Muscle of arm (tissue), 1 donor: ENCODE measurements at regions not wholly inside any gene's neighbourhood (a gene's known extent, or its start where the extent isn't known, plus 50 kb on each side); places are given as distances from the start of the nearest gene placed in this dataset.
"Not testable (repeated sequence)": the region's sequence is repeated elsewhere in the genome, so short reads cannot be mapped to it uniquely, and the experiment has no call there.

Experiments used
- DNase-seq: peaks from one replicate; pipeline ENCODE4 v3.0.0-alpha.2; 2013

DNA sequence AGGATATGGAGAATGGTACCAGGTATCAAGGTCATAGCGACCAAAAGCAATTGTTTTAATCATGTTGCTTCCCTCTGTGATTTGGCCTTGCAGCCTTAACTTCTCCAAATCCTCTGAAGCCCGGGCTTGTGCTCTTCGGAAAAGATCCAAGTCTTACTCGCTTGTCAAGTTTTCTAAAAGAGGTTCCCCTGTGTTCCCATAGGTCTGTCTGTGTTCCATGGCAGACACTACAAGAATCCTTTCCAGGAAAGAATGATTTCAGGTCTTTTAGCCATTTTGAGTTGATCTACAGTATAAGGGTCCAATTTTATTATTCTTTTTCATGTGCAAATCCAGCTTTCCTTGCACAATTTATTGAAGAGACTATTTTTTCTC is 710.6 kb upstream of the DIAPH2 start:
- DNase-seq: peak; percentile 55

DNA sequence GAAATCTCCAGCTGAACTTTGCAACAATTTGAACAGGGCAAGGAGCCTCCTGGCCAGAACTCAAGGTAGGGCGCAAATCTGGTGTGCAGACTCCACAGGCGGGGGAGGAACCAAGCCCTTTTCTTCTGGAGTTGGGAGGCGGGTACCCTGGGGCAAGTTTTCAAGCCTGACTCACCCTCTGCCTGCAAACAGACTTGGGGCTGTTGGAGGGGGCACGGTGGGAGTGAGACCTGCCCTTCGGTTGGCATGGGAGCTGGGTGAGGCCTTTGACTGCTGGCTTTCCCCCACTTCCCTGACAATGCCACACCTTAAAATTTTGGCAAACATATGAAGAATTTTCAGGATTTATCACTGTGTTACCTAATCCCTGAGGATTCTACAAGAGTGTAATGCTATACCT is 709.8 kb upstream of the DIAPH2 start:
- no peak for DNase-seq

DNA sequence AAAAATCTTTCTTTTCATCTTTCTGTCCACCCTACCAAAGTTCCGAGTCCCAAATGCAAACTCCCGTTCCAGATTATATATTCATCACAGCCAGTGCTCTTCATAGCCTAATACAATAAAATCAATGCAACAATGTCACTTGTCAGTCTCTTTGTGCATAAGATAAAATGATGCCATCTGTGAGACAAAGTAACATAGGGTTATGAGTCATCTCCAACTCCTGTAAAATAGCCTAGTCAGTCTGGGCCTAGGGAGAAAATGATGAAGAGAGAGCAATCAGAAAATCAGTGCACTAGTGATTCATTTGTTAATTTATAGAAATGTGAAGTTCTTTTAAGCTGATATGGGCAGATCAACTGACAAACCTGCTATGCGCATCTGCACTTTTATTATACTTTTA is 689.1 kb upstream of the DIAPH2 start:
- DNase-seq: no peak

DNA sequence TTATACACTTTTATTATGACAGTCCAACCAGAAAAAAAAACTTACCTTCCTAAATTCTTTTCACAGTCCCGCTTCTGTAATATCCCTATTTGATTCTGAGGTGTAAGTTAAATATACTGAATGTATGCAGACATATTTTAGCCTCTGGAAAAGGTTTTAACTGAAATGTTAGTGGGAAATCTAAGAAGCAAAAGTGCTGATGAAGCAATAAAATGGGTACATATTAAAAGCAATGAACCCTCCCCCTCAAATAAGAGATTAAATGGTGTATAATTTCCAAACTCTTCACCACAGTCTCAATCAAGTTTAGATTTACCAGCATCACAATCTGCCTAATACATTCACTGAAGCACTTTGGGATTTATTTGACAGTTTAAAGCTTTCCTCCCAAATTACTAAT is 688.3 kb upstream of the DIAPH2 start:
- no peak for DNase-seq

DNA sequence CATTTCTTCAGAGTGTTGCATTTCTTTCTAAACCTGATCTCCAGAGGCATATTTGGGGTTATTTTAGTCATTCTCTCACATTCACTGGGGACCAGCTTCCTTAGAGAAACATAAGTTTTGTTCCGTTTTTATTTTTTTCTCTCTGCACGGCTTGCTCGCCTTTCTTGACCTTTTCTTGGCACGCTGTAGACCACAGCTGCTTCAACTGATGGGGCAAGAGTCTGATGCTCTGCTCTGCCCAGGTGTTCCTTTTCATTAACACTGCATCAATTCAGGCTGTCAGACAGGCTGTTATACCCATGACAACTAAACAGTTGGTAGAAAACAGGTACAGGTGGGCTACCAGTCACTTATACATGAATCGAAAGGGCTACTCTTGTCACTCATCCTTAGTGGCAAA is 682.2 kb upstream of the DIAPH2 start:
- no peak for DNase-seq

DNA sequence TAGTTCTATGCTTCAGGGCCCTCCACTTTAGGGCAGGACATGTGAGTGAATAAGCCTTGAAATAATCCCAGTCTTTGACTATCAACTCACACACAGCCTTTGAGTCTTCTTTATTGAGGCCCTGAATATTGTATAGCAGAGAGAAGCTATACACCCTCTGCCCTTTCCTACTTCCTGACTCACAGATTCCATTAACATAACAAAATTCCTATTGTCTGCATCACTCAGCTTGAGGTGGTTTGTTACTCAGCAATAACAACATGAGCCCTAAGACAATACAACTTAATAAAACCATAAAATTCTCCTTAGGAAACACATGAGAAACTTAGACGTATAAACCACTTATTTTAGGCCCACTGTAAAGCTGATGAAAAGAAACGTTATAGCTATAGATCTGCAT is 680.3 kb upstream of the DIAPH2 start:
- no peak for DNase-seq

DNA sequence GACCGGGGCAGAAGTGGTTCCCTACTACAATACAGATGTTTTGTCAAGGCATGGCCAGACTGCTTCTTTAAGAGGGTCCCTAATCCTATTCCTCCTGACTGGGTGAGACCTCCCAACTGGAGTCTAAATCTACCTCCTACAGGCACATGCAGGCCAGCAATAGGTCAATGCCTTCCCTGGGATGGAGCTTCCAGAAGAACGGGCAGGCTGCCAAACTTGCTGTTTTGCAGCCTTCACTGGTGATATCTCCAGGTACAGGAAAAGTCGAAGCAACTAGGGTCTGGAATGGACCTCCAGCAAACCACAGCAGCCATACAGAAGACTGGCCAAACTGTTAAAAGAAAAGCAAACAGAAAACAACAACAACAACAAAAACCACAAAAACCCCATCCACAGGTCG is 678.4 kb upstream of the DIAPH2 start:
- no peak for DNase-seq

DNA sequence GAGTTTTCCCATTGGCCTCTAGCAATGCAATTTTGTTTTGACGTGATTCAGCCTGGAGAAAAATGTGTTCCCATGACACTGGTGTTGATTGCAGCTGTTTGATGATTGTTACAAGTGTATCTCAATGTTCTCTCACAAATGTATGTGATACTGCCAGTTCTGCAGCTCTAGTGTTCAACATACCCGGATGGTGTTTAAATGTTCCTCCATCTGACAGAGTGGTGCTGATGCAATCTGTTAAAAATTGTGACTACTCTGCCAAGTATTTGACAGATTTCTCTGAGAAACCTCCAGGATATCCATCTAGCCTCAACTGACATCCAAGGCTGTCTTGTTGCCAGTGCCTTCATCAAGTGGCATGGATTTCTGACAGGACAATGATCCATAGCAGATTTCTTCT is 657.2 kb upstream of the DIAPH2 start:
- peak; percentile 9 for DNase-seq

DNA sequence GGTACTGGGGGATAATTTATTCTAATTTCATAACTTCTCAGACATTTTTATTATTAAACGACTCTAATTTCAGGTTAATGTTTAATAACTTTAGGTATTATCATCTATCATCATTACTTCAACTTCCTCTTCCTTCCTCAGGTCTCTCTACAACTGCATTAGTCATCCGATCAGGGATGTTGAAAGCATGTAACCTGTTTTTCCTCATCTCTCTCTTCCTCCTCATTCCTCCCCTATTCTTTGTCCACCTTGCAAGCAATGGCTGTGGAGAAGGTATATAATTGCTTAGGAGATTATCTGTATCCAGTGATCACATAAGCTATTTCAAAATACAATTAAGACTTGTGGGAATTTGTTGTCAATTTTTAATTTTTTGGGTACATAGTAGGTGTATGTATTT is 632.6 kb upstream of the DIAPH2 start:
- DNase-seq: no peak

DNA sequence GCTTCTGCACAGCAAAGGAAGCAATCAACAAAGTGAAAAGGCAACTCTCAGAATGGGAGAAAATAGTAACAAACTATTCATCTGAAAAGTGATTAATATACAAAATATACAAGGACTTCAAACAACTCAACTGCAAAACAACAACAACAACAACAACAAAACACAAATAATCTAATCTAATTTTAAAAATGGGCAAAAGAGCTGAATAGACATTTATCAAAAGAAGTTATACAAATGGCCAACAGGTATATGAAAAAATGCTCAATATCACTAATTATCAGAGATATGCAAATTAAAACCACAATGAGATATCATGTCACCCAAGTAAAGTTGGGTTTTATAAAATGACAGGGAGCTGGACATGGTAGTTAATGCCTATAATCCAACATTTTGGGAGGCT is 602.8 kb upstream of the DIAPH2 start:
- DNase-seq: no peak

DNA sequence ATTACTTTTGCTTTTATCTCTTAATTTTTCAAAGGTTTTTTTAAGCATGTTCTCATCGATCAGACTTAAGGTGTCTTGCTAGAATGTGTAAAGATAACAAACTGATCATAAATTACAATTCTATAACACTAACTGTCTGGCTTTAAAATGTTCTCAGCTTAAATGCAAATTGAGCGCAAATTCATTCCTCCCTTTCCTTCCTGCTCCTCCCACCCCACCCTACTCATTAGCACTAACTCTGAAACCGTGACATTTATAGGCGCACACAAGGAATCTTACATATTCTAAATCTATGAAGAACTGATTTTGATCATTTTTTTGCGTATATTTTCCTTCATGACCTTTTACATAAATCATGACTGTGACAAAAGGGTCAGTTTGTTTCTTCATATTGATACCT is 590.0 kb upstream of the DIAPH2 start:
- no peak for DNase-seq

DNA sequence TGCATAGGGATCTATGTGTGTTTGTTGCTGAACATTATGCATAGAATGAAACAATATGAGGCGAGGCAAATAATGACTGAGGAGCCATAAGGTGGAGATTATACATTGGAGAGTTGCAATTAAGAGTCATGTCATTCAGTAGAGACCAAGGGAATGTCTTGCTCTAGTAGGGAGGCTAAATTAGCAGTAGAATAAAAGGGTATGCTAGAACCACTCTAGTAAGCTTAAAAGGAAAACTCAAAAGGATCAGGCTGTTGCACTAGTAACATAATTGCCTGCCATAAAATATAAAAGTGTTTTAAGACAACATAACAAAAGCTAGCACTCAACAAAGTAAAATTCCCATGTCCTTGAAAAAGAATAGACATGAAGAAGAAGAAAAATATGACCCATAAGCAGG is 586.2 kb upstream of the DIAPH2 start:
- DNase-seq: no peak

DNA sequence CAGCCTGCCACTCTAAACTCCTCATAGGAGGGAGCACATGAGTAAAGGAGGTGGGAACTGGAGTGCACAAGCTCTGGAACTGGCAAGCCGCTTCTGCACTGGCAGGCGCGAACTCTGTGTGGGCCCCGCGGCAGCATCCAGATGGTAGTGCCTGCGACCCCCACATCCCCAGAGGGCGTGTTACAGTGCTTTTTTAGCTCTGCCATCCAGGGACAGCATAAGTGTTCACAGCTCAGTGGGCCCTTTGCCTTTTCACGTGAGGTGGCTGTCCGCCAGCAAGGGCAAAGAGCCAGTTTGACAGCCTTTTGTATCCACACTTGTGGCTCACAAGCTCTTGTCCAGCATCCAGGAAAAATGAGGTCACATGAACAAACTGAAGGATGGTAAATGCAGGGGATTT is 581.6 kb upstream of the DIAPH2 start:
- no peak for DNase-seq

DNA sequence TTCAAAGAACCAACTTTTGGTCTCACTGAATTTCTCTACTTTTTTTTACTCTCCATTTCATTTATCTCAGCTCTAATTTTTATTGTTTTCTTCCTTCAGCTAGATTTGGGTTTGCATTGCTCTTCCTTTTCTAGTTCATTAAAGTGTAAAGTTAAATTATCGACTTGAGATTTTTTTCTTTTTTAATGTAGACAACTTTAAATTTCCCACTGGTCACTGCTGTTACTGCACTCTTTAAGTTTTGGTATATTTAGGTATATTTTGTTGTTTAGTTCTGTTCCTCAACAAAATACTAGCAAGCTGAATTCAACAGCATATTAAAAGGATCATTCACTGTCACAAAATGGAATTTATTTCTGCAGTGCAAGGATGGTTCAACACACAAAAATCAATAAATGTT is 572.0 kb upstream of the DIAPH2 start:
- DNase-seq: no peak

DNA sequence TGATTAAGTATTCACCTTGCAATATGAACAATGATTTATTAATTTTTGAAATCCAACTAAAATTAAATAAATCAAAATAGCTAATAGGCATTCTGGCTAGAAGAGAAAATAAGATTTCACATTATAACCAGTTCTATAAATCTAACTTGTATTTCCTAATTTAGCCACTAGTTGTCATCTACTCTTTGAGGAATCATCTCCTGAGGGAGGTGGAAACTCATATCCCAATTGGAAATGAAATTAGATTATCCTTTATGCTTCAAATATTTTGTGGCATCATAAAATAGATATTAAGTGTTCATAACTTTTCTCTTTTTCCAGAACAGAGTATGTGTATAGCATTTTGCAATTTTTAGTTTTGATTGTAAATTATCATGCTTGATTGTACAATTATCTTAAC is 558.5 kb upstream of the DIAPH2 start:
- no peak for DNase-seq

DNA sequence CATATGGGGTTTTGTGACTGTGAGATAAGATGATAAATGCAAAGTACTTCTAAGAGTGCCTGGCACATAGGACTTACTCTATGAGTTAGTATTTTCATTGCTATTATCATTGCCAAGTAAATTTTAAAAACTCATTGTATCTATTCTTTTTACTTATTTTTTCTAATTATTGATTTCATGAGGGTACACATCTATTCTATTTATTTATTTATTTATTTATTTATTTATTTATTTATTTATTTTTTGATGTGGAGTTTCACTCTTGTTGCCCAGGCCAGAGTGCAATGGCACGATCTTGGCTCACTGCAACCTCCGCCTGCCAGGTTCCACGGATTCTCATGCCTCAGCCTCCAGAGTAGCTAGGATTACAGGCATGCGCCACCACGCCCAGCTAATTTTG is 556.6 kb upstream of the DIAPH2 start:
- DNase-seq: not testable (repeated sequence)

DNA sequence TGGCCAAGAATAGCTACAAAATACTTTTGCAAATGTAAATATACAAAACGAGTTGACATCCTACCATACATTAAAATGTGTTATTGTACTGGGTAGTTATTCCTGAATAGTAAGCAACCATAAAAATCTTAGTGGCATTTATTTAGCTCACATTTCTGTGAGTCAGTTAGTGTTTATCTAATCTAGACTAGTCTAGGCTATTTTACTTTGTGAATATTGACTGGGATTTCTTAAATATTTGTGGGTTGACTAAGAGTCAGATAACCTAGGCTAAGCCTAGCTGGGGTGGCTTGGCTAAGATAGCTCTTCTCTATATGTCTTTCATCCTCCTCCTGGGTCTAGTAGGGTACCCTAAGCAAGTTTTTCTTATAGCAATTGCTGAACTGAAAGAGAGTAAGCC is 543.8 kb upstream of the DIAPH2 start:
- DNase-seq: no peak

DNA sequence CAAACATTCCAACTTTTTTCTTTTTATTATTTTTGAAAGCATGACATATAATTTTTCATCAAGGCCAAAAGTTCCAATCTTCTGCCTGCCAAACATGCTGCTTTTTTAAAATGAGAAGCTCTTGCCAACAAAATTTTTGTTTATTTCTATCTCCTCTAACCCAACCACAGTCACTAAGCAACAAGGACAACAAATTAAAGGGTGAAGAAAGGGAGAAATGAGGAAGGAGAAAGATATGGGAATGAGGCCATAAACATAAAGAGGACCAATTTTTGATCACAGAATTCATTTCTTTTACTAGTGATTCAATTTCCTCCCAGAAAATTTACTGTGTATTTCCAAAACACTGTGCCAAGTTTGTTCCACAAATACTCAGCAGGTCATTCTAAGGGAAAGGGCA is 537.0 kb upstream of the DIAPH2 start:
- DNase-seq: peak; percentile 64

DNA sequence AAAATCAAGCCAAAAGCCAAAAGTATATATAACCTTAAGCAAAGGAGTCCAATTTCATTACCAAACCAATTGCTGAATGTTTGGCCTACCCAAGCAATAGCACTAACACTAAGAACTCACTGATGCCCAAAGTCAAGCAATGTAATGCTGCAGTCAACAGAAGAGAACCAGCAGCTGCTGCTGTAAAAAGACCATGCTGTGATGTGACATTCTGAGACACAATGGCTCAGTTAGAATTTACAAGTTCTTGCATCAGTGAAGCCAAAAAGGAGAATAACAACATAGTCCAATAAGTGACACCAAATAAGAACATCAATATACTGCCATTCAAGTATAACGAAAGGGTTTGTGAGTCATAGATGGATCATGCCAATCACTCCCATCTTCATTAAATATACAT is 514.0 kb upstream of the DIAPH2 start:
- no peak for DNase-seq

DNA sequence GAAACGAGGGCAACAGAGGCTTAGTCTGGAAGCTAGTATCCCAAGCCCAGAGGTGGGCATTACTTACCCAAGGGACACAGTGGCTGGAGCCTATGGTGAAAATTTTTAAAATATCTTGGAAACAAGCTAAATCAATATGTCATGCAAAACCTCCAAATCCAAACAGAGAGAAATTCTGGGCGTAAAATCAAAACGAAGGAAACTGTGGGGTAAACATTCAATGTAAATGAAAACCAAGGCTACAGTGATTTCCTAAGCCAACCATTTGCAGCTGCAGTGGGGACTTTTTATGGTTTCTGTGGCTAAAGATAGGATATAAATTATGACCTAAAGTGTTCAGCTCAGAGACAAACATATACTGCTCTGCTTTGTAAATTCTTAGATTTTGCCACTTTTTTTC is 507.7 kb upstream of the DIAPH2 start:
- no peak for DNase-seq

DNA sequence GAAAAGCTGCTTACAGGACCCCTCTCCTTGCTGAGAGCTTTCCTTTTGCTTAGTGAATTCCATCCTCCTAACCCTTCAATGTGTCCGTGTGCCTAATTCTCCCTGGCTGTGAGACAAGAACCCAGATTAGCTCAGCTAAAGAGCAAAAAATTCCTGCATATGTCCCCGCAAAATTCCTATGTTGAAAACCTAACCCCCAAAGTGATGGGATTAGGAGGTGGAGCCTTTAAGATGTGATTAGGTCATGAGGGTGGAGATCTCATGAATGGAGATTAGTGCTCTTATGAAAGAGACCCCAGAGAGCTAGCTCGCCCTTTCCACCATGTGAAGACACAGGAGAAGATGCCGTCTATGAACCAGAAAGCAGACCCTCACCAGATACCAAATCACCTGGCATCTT is 503.0 kb upstream of the DIAPH2 start:
- DNase-seq: no peak

DNA sequence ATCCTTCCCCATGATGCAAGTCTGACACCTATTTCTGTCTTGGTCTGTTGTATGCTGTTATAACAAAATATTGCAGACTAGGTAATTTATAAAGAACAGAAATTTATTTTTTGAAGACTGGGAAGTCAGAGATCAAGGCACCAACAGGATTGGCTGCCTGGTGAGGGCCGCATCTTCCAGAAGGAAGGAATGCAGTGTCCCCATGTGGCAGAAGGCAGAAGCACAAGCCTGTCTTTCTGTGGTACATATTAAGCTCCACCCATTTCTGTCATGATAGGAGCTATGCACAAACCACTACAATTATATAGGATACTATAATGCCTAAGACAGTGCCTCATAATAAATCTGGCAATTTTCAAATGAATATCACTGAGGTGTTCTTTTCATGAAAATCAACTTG is 502.3 kb upstream of the DIAPH2 start:
- DNase-seq: no peak

DNA sequence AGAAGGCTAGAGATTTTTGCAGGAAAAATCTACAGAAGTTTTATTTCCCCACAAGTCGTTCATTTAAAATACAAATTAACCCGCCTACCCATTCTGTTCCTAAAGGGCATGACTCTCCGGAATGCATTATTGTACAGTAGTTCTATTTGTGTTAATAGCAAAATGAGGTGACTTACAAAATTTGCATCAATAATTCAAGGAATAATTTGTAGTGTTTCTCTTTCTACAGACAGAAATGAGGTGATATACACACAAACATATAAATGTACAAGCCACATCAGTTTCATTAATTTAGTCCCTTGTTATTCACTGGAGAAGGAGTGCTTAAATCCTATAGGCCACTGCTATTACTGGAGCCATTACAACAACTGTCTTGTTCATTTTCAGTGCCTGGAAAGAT is 501.3 kb upstream of the DIAPH2 start:
- DNase-seq: no peak

DNA sequence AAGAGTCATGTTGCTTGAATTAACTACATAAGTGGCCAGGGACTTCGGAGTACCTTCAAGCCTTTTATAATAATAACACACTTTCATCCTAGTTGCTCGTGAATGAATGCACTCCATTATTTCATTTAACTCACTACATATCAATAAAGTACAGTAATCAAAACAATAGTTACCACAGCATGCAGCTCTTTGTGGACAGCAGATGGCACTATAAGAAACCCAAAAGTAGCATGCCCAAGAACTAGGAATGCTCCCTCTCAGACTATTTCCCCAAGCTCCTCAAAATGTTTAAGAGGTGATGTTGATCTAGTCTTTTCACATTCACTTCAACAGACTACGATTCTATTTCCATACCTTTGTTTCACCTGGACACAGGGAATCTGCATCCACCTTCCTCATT is 500.8 kb upstream of the DIAPH2 start:
- no peak for DNase-seq

DNA sequence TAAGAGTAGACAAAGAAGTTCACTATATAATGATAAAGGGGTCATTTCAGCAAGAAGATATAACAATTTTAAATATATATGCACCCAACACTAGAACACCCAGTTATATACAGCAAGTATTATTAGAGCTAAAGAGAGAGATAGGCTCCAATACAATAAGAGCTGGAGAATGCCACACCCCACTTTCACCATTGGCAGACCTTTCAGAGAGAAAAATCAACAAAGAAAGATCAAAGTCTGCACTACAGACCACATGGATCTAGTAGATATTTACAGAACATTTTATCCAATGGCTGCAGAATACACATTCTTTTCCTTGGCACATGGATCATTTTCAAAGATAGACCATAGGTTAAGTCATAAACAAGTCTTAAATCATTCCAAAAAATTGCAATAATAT is 479.7 kb upstream of the DIAPH2 start:
- no peak for DNase-seq

DNA sequence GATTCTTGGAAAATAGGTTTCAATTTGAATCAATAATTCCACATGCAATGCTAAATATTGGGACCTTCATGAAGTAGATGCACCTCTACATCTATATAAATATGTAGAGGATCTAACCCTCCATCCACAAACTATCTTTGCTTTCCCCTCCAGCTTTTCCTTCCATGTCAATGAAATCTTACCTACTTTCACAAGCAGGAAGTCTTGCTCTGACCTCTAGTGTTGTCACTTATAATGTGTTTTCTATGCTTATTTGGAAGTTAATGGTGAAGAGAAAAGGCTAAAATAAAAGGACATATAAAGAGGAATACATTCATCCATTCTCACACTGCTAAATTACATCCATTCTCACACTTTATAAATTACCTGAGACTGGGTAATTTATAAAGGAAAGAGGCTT is 472.7 kb upstream of the DIAPH2 start:
- DNase-seq: no peak
